Panc1 (cell line): ENCODE measurements at regions not wholly inside any gene's neighbourhood (a gene's known extent, or its start where the extent isn't known, plus 50 kb on each side); places are given as distances from the start of the nearest gene placed in this dataset.

Experiments
- ATAC-seq: fragments of 200-7000 bp; cut with Tn5 transposase; 2 replicates; pipeline ENCODE4 v1.9.1; 2020; ENCODE audit warnings: mild to moderate bottlenecking, moderate library complexity
- BruUV-seq: library from RNA; stranded (reverse); fragments of 400-500 nt; replicated peaks from 2 replicates; lab custom pipeline; 2021; lab: Mats Ljungman, UMichigan
- CTCF ChIA-PET: fragments of 300-600 bp; sonication (Branson Sonifier 250); formaldehyde crosslinking; loops from one replicate; lab custom pipeline; 2022; ENCODE audit warnings: antibody characterized with exemption; lab: Charles Lee
- POLR2A ChIA-PET: fragments of 300-600 bp; sonication (Branson Sonifier 250); formaldehyde crosslinking; loops from one replicate; lab custom pipeline; 2022; ENCODE audit warnings: antibody characterized with exemption; lab: Charles Lee
- DNase-seq: peaks from one replicate; pipeline ENCODE4 v3.0.0-alpha.2; 2010; ENCODE audit warnings: low read depth, low spot score
- H3K27ac ChIP-seq: 2 replicates; pipeline ENCODE4 v1.5.1; 2011; ENCODE audit warnings: mild to moderate bottlenecking, low read length, inconsistent platforms
- H3K27me3 ChIP-seq: fragments of 200-500 bp; sonication (Bioruptor generic); 2 replicates; pipeline ENCODE4 v1.6.0; 2014; ENCODE audit warnings: low read length, inconsistent platforms; ENCODE audit not compliant: control insufficient read depth, insufficient read depth
- H3K36me3 ChIP-seq: fragments of 200-500 bp; sonication (Bioruptor generic); 2 replicates; pipeline ENCODE4 v1.5.1; 2014; ENCODE audit warnings: inconsistent platforms, mild to moderate bottlenecking, low read length, moderate library complexity; ENCODE audit not compliant: control insufficient read depth, insufficient read depth
- H3K4me1 ChIP-seq: 2 replicates; pipeline ENCODE4 v1.5.1; 2011; ENCODE audit warnings: inconsistent platforms, mild to moderate bottlenecking, low read length, moderate library complexity; ENCODE audit not compliant: control insufficient read depth, insufficient read depth
- H3K4me3 ChIP-seq, 2 experiments: 2 replicates each; pipeline ENCODE4 v1.5.1; 2011 to 2012; ENCODE audit warnings: low read depth in 2 of 2, low read length in 2 of 2, mild to moderate bottlenecking in 2 of 2, inconsistent platforms in 1 of 2, moderate library complexity in 1 of 2
- H3K9me3 ChIP-seq: fragments of 200-500 bp; sonication (Bioruptor generic); 2 replicates; pipeline ENCODE4 v1.5.1; 2014; ENCODE audit warnings: low read depth, mild to moderate bottlenecking, inconsistent platforms, low read length, moderate library complexity; ENCODE audit not compliant: control insufficient read depth, insufficient read depth
- CTCF ChIP-seq: fragments of 450-650 bp; IDR thresholded peaks from 2 replicates; pipeline ENCODE4 v1.5.1; 2017; ENCODE audit warnings: mild to moderate bottlenecking
- POLR2AphosphoS5 ChIP-seq: IDR thresholded peaks from 2 replicates; pipeline ENCODE4 v1.6.1; 2012; ENCODE audit warnings: mild to moderate bottlenecking, low read depth, low read length, moderate library complexity
- REST ChIP-seq, 2 experiments: IDR thresholded peaks; 2 replicates each; pipeline ENCODE4 v1.6.1; 2011 to 2012; ENCODE audit warnings: low read depth in 2 of 2, control low read depth in 1 of 2, low read length in 1 of 2, mild to moderate bottlenecking in 1 of 2, moderate library complexity in 1 of 2; ENCODE audit not compliant: insufficient read depth in 1 of 2
- SIN3A ChIP-seq: IDR thresholded peaks from 2 replicates; pipeline ENCODE4 v1.6.1; 2012; ENCODE audit warnings: low read depth, mild to moderate bottlenecking, low read length, moderate library complexity, borderline replicate concordance; ENCODE audit not compliant: insufficient read depth
- TCF7L2 ChIP-seq: IDR thresholded peaks from 2 replicates; pipeline ENCODE4 v1.6.1; 2011; ENCODE audit warnings: mild to moderate bottlenecking, low read depth, low read length, inconsistent platforms
- in situ Hi-C: cut with HindIII; loops from 2 replicates; pipeline ENCODE4 v1.10.0; 2016; ENCODE audit warnings: low sequenced_read_pairs, low pct_unique_long_range_greater_than_20kb
- intact Hi-C: fragments of 100-400 bp; cut with micrococcal nuclease; formaldehyde crosslinking; loops from one replicate; pipeline ENCODE4 v1.10.0; 2022; ENCODE audit not compliant: unreplicated experiment

- in situ Hi-C loops (no loop called here), intact Hi-C loops (no loop called here)
- ATAC-seq (no peak), DNase-seq (no peak)
- TF ChIP-seq CTCF: no peak
- no peak for TF ChIP-seq POLR2AphosphoS5
- TF ChIP-seq REST (IDR thresholded peaks at IDR 0.05; ENCODE audit: insufficient read depth in 1 of 2, low read depth in 2 of 2, low read length in 1 of 2): no peak
- TF ChIP-seq TCF7L2: no peak
- no peak for TF ChIP-seq SIN3A
- H3K9me3 ChIP-seq: no peaks in the 10 kb centered on the region
- H3K27me3 ChIP-seq: peaks cover 3% of the 10 kb centered on the region; the same call in 1 of the 2 replicates
- H3K27ac ChIP-seq: no peak overlapping the region
- POLR2A ChIA-PET: no interaction called here
- no peaks in the 10 kb centered on the region for H3K4me1 ChIP-seq
- CTCF ChIA-PET: no interaction called here
- no TSS peak for BruUV-seq
- no peaks in the 10 kb centered on the region for H3K36me3 ChIP-seq
- no peak overlapping the region for H3K4me3 ChIP-seq
Observed at GRCh38 chr6:106761160-106761559, 131.8 kb downstream of the QRSL1 start.

GRCh38 chr6:106759112-106759511, 129.7 kb downstream of the QRSL1 start:
- intact Hi-C loops: no loop called here
- H3K4me1 ChIP-seq: no peaks in the 10 kb centered on the region
- H3K36me3 ChIP-seq: no peaks in the 10 kb centered on the region
- no peaks in the 10 kb centered on the region for H3K9me3 ChIP-seq
- TF ChIP-seq POLR2AphosphoS5 (no peak), REST (IDR thresholded peaks at IDR 0.05; ENCODE audit: insufficient read depth in 1 of 2, low read depth in 2 of 2, low read length in 1 of 2) (no peak), CTCF (no peak), TCF7L2 (no peak), SIN3A (no peak)
- H3K4me3 ChIP-seq: no peak overlapping the region
- peaks cover 3% of the 10 kb centered on the region; the same call in 1 of the 2 replicates for H3K27me3 ChIP-seq
- CTCF ChIA-PET: no interaction called here
- DNase-seq (no peak), ATAC-seq (no peak)
- POLR2A ChIA-PET: no interaction called here
- no peak overlapping the region for H3K27ac ChIP-seq
- in situ Hi-C loops: no loop called here
- no TSS peak for BruUV-seq
